ENCODE measurements at regions not wholly inside any gene's neighbourhood (a gene's known extent, or its start where the extent isn't known, plus 50 kb on each side); places are given as distances from the start of the nearest gene placed in this dataset.

DNA sequence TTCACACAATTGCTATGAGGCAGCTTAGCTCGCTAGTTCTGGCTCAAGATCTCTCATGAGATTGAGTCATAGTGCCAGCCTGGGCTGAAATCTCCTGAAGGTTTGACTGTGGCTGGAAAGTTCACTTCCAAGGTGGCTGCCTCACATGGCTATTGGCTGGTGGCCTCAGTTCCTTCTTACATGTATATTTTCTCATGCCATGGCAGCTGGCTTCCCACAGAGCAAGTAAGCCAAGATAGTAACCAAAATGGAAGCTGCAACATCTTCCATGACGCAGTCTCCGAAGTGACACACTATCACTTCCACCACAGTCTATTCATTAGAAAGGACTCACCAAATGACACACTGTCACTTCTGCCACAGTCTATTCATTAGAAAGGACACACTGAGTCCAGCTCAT, 160.4 kb upstream of the PRDM1 start:
- TF ChIP-seq, protein P1, sequence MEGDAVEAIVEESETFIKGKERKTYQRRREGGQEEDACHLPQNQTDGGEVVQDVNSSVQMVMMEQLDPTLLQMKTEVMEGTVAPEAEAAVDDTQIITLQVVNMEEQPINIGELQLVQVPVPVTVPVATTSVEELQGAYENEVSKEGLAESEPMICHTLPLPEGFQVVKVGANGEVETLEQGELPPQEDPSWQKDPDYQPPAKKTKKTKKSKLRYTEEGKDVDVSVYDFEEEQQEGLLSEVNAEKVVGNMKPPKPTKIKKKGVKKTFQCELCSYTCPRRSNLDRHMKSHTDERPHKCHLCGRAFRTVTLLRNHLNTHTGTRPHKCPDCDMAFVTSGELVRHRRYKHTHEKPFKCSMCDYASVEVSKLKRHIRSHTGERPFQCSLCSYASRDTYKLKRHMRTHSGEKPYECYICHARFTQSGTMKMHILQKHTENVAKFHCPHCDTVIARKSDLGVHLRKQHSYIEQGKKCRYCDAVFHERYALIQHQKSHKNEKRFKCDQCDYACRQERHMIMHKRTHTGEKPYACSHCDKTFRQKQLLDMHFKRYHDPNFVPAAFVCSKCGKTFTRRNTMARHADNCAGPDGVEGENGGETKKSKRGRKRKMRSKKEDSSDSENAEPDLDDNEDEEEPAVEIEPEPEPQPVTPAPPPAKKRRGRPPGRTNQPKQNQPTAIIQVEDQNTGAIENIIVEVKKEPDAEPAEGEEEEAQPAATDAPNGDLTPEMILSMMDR (IDR thresholded peaks at IDR 0.05): no peak
- no peak for TF ChIP-seq POLR2A (IDR thresholded peaks at IDR 0.05)

Data from testis (tissue), 2 donors.